ENCODE measurements at regions not wholly inside any gene's neighbourhood (a gene's known extent, or its start where the extent isn't known, plus 50 kb on each side); places are given as distances from the start of the nearest gene placed in this dataset.

DNA sequence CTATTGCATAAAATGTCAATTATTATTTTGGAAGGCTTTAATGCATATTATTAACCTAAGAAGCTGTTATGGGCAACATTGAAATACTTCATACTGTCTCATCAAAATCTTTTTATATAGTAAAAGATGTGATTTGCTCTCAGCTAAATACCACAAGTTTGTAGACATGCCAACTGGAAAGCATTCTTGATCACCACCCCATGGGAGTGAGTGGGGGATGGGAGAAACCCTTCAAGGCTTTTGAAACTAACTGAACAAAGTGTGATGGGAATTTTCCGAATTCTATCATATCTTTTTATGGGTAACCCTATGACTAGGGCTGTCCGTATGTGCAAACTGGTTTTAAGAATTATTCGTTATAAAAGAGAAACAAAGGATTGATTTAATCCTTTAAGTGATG is 377.3 kb upstream of the JAG1 start:
- no peak for TF ChIP-seq CTCF (conservative IDR thresholded peaks at IDR 0.05)
- TF ChIP-seq EZH2 (IDR thresholded peaks at IDR 0.05; ENCODE audit: low read depth), result no peak
